ENCODE measurements at regions not wholly inside any gene's neighbourhood (a gene's known extent, or its start where the extent isn't known, plus 50 kb on each side); places are given as distances from the start of the nearest gene placed in this dataset.

DNA sequence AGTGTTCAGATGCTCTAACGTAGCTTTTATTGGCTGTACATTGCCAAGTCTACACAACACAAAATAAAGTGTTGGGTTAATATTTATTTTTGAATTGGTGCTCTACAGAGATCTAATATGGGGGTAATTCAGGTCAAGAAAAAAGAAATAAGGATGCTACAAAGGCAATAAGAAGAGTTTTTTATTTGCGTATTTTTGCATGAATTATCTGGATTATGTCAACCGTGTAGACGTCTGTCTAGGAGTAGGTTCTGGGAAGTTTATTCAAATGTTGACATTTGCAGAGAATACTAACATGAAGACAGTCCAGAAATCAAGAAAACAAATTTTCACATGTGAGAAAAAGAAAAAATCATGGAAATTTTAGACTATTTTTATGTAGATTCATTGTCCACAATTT is 876.7 kb upstream of the POU3F3 start:
- no peak overlapping the region for H3K4me3 Mint-ChIP-seq
- H3K4me1 Mint-ChIP-seq = peaks cover 2% of the 10 kb centered on the region
- no peak overlapping the region for H3K4me3 ChIP-seq (ENCODE audit: low read length)
- H3K27ac Mint-ChIP-seq = no peak overlapping the region
- H3K27me3 ChIP-seq (ENCODE audit: control insufficient read depth, insufficient read depth, low read length, poor library complexity, severe bottlenecking) = no peaks in the 10 kb centered on the region
- no peaks in the 10 kb centered on the region for H3K4me1 ChIP-seq (ENCODE audit: control insufficient read depth, insufficient read depth, low read length)
- H3K9me3 Mint-ChIP-seq = no peaks in the 10 kb centered on the region
- no peaks in the 10 kb centered on the region for H3K36me3 Mint-ChIP-seq (ENCODE audit: low read depth)
- no peak for DNase-seq
- TF ChIP-seq CTCF (conservative IDR thresholded peaks at IDR 0.05) = no peak
- no peak overlapping the region for H3K9ac ChIP-seq (ENCODE audit: extremely low read depth, low read length, poor library complexity, severe bottlenecking)
- no peaks in the 10 kb centered on the region for H3K36me3 ChIP-seq (ENCODE audit: control insufficient read depth, insufficient read depth, low read length)
- H3K27me3 Mint-ChIP-seq (ENCODE audit: insufficient read depth) = no peaks in the 10 kb centered on the region
- WGBS, 2 experiments (ENCODE audit: insufficient coverage in 1 of 2, insufficient read length in 1 of 2) = 91 to 98% methylated on average over 3 to 4 of the region's 4 CpGs
- H3K27ac ChIP-seq (ENCODE audit: low read depth, low read length) = no peak overlapping the region
- no peaks in the 10 kb centered on the region for H3K9me3 ChIP-seq (ENCODE audit: control insufficient read depth, low read length)

DNA sequence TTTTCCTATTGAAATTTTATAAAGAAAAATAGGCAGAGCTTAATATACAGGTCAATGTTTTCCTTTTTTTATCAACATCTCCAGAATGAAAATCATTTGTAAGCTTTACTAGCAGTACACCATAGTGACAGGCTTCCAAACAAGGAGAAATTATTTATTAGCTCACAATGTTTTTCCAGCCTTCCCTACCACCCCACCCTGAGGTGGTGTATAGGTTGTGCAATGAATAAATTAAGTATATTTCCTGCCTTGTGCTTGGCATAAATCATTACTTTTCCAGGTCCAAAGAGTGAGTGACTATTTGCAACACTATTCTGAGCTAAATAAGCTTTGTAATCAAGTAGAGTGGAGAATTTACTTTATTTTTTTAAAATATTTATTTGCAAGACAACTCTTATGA is 876.2 kb upstream of the POU3F3 start:
- H3K4me1 ChIP-seq (ENCODE audit: control insufficient read depth, insufficient read depth, low read length) = no peaks in the 10 kb centered on the region

GRCh38 chr2:103980401-103980800 is 873.5 kb upstream of the POU3F3 start:
- no peaks in the 10 kb centered on the region for H3K27me3 Mint-ChIP-seq (ENCODE audit: insufficient read depth)
- TF ChIP-seq CTCF (conservative IDR thresholded peaks at IDR 0.05) = no peak
- peaks cover 2% of the 10 kb centered on the region for H3K4me1 Mint-ChIP-seq
- H3K27ac ChIP-seq (ENCODE audit: low read depth, low read length) = no peak overlapping the region
- no peaks in the 10 kb centered on the region for H3K36me3 Mint-ChIP-seq (ENCODE audit: low read depth)
- no peaks in the 10 kb centered on the region for H3K27me3 ChIP-seq (ENCODE audit: control insufficient read depth, insufficient read depth, low read length, poor library complexity, severe bottlenecking)
- WGBS, 2 experiments (ENCODE audit: insufficient coverage in 1 of 2, insufficient read length in 1 of 2) = 100% methylated on average over 1 of the region's 1 CpG; no CpG with 5 or more reads in 1 of the 2 experiments
- peak overlapping the region; percentile 33 for H3K27ac Mint-ChIP-seq
- H3K9ac ChIP-seq (ENCODE audit: extremely low read depth, low read length, poor library complexity, severe bottlenecking) = no peak overlapping the region
- DNase-seq = no peak
- H3K4me3 ChIP-seq (ENCODE audit: low read length) = no peak overlapping the region
- H3K36me3 ChIP-seq (ENCODE audit: control insufficient read depth, insufficient read depth, low read length) = no peaks in the 10 kb centered on the region
- no peaks in the 10 kb centered on the region for H3K9me3 ChIP-seq (ENCODE audit: control insufficient read depth, low read length)
- H3K4me1 ChIP-seq (ENCODE audit: control insufficient read depth, insufficient read depth, low read length) = no peaks in the 10 kb centered on the region
- H3K4me3 Mint-ChIP-seq = no peak overlapping the region
- no peaks in the 10 kb centered on the region for H3K9me3 Mint-ChIP-seq

More for the DNA sequence above, 876.2 kb upstream of the POU3F3 start:
- H3K4me1 Mint-ChIP-seq = peaks cover 2% of the 10 kb centered on the region
- DNase-seq = no peak
- H3K9me3 Mint-ChIP-seq = no peaks in the 10 kb centered on the region
- Histone ChIP-seq H3K9me3 (ENCODE audit: control insufficient read depth, low read length) (no peaks in the 10 kb centered on the region), H3K27ac (ENCODE audit: low read depth, low read length) (no peak overlapping the region), H3K9ac (ENCODE audit: extremely low read depth, low read length, poor library complexity, severe bottlenecking) (no peak overlapping the region), H3K36me3 (ENCODE audit: control insufficient read depth, insufficient read depth, low read length) (no peaks in the 10 kb centered on the region), H3K27me3 (ENCODE audit: control insufficient read depth, insufficient read depth, low read length, poor library complexity, severe bottlenecking) (no peaks in the 10 kb centered on the region), H3K4me3 (ENCODE audit: low read length) (no peak overlapping the region)
- H3K27me3 Mint-ChIP-seq (ENCODE audit: insufficient read depth) = no peaks in the 10 kb centered on the region
- no peaks in the 10 kb centered on the region for H3K36me3 Mint-ChIP-seq (ENCODE audit: low read depth)
- H3K4me3 Mint-ChIP-seq = no peak overlapping the region
- no peak overlapping the region for H3K27ac Mint-ChIP-seq
- TF ChIP-seq CTCF (conservative IDR thresholded peaks at IDR 0.05) = no peak
